HFFc6 (cell line): ENCODE measurements at regions not wholly inside any gene's neighbourhood (a gene's known extent, or its start where the extent isn't known, plus 50 kb on each side); places are given as distances from the start of the nearest gene placed in this dataset.

Experiments
- DNase-seq: peaks from one replicate; pipeline ENCODE4 v3.0.0-alpha.2; 2018
- H3K27ac Mint-ChIP-seq: 2 replicates; pipeline ENCODE4 v1.8.0; 2020; ENCODE audit warnings: mild to moderate bottlenecking, mixed read lengths
- H3K27me3 Mint-ChIP-seq: 2 replicates; pipeline ENCODE4 v1.8.0; 2021; ENCODE audit warnings: mild to moderate bottlenecking, moderate library complexity, mixed read lengths; ENCODE audit not compliant: insufficient read depth
- H3K36me3 Mint-ChIP-seq: 2 replicates; pipeline ENCODE4 v1.8.0; 2021; ENCODE audit warnings: low read depth, mixed read lengths
- H3K4me1 Mint-ChIP-seq: 2 replicates; pipeline ENCODE4 v1.8.0; 2020; ENCODE audit warnings: low read depth, mixed read lengths
- H3K4me3 Mint-ChIP-seq: 2 replicates; pipeline ENCODE4 v1.8.0; 2020; ENCODE audit warnings: mild to moderate bottlenecking, moderate library complexity, mixed read lengths
- H3K9me3 Mint-ChIP-seq: 2 replicates; pipeline ENCODE4 v1.8.0; 2020; ENCODE audit warnings: mild to moderate bottlenecking, mixed read lengths
- TF ChIP-seq, protein P1 (sequence below): fragments of 200-600 bp; sonication (generic); IDR thresholded peaks from 2 replicates; pipeline ENCODE4 v1.5.0; 2021; ENCODE audit warnings: antibody characterized with exemption, mild to moderate bottlenecking

DNA sequence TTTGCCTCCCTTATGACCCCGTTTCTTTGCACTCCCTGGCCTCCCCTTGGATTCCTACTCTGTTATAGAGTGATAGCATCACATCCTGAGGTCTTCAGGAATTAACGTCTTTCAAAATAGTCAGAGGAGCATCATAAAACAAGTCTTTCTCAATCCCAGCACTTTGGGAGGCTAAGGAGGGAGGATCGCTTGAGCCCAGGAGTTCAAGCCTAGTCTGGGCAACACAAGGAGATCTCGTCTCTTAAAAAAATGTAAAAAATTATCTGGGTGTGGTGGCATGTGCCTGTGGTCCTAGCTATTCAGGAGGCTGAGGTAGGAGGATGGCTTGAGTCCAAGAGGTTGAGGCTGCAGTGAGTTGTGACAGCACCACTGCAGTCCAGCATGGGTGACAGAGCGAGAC, 68.7 kb upstream of the AMPD3 start:
- H3K27ac Mint-ChIP-seq, result no peak overlapping the region; the same call in 1 of the 2 replicates
- H3K36me3 Mint-ChIP-seq, result peaks cover 18% of the 10 kb centered on the region
- H3K4me1 Mint-ChIP-seq, result peaks cover 70% of the 10 kb centered on the region
- no peaks in the 10 kb centered on the region; the same call in 1 of the 2 replicates for H3K9me3 Mint-ChIP-seq
- H3K27me3 Mint-ChIP-seq, result no peaks in the 10 kb centered on the region; the same call in none of the 2 replicates
- no peak for DNase-seq
- H3K4me3 Mint-ChIP-seq, result no peak overlapping the region
- TF ChIP-seq, protein P1, sequence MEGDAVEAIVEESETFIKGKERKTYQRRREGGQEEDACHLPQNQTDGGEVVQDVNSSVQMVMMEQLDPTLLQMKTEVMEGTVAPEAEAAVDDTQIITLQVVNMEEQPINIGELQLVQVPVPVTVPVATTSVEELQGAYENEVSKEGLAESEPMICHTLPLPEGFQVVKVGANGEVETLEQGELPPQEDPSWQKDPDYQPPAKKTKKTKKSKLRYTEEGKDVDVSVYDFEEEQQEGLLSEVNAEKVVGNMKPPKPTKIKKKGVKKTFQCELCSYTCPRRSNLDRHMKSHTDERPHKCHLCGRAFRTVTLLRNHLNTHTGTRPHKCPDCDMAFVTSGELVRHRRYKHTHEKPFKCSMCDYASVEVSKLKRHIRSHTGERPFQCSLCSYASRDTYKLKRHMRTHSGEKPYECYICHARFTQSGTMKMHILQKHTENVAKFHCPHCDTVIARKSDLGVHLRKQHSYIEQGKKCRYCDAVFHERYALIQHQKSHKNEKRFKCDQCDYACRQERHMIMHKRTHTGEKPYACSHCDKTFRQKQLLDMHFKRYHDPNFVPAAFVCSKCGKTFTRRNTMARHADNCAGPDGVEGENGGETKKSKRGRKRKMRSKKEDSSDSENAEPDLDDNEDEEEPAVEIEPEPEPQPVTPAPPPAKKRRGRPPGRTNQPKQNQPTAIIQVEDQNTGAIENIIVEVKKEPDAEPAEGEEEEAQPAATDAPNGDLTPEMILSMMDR, result no peak

- TF ChIP-seq, protein P1, result no peak
- H3K36me3 Mint-ChIP-seq, result peaks cover 18% of the 10 kb centered on the region
- H3K27ac Mint-ChIP-seq, result peak overlapping the region; percentile 84
- peaks cover 65% of the 10 kb centered on the region for H3K4me1 Mint-ChIP-seq
- H3K27me3 Mint-ChIP-seq, result no peaks in the 10 kb centered on the region; the same call in none of the 2 replicates
- no peak for DNase-seq
- peak overlapping the region; percentile 57; the same call in 1 of the 2 replicates for H3K4me3 Mint-ChIP-seq
- H3K9me3 Mint-ChIP-seq, result no peaks in the 10 kb centered on the region; the same call in 1 of the 2 replicates
These were observed 68.2 kb upstream of the AMPD3 start for GRCh38 chr11:10386861-10387205.

- peaks cover 65% of the 10 kb centered on the region for H3K4me1 Mint-ChIP-seq
- no peaks in the 10 kb centered on the region; the same call in 1 of the 2 replicates for H3K9me3 Mint-ChIP-seq
- DNase-seq, result peak; percentile 69
- no peaks in the 10 kb centered on the region; the same call in none of the 2 replicates for H3K27me3 Mint-ChIP-seq
- H3K4me3 Mint-ChIP-seq, result peak overlapping the region; percentile 57
- H3K36me3 Mint-ChIP-seq, result peaks cover 15% of the 10 kb centered on the region
- H3K27ac Mint-ChIP-seq, result peak overlapping the region; percentile 84
- TF ChIP-seq, protein P1, result no peak
These were observed 67.6 kb upstream of the AMPD3 start for GRCh38 chr11:10387206-10388083.

GRCh38 chr11:10388101-10388500, 67.0 kb upstream of the AMPD3 start:
- TF ChIP-seq, protein P1, result no peak
- no peak overlapping the region; the same call in 1 of the 2 replicates for H3K4me3 Mint-ChIP-seq
- DNase-seq, result no peak
- peak overlapping the region; percentile 43; the same call in 1 of the 2 replicates for H3K27ac Mint-ChIP-seq
- peaks cover 2% of the 10 kb centered on the region for H3K27me3 Mint-ChIP-seq
- peaks cover 10% of the 10 kb centered on the region; the same call in 1 of the 2 replicates for H3K36me3 Mint-ChIP-seq
- H3K9me3 Mint-ChIP-seq, result no peaks in the 10 kb centered on the region
- H3K4me1 Mint-ChIP-seq, result peaks cover 66% of the 10 kb centered on the region

- Mint-ChIP-seq H3K27ac (no peak overlapping the region), H3K9me3 (no peaks in the 10 kb centered on the region), H3K4me3 (no peak overlapping the region), H3K36me3 (peaks cover 10% of the 10 kb centered on the region; the same call in 1 of the 2 replicates), H3K27me3 (peaks cover 2% of the 10 kb centered on the region), H3K4me1 (peaks cover 70% of the 10 kb centered on the region)
- no peak for DNase-seq
- TF ChIP-seq, protein P1, result no peak
These were observed 66.5 kb upstream of the AMPD3 start for GRCh38 chr11:10388574-10388973.
